Prostate gland (tissue), 2 donors: ENCODE measurements at regions not wholly inside any gene's neighbourhood (a gene's known extent, or its start where the extent isn't known, plus 50 kb on each side); places are given as distances from the start of the nearest gene placed in this dataset.

Source experiments
- POLR2A ChIP-seq: fragments of 450-650 bp; IDR thresholded peaks from one replicate; pipeline ENCODE4 v1.6.1; 2016; ENCODE audit warnings: antibody characterized with exemption, mild to moderate bottlenecking
- POLR2AphosphoS5 ChIP-seq: sonication (generic); formaldehyde crosslinking; IDR thresholded peaks from one replicate; pipeline ENCODE4 v1.6.1; 2017; ENCODE audit warnings: antibody characterized with exemption
- TF ChIP-seq, protein P1 (sequence below), 4 experiments: fragments of 200-600 bp in 2 of 4; fragments of 450-650 bp in 2 of 4; sonication (generic) in 2 of 4; IDR thresholded peaks; 1 replicate in 3 of 4; 2 replicates in 1 of 4; pipeline ENCODE4 v1.5.1; 2016 to 2019; ENCODE audit warnings: antibody characterized with exemption in 4 of 4, mild to moderate bottlenecking in 2 of 4, moderate library complexity in 2 of 4

GRCh38 chr10:3293581-3294431, 121.2 kb upstream of the PITRM1 start:
- TF ChIP-seq, protein P1, sequence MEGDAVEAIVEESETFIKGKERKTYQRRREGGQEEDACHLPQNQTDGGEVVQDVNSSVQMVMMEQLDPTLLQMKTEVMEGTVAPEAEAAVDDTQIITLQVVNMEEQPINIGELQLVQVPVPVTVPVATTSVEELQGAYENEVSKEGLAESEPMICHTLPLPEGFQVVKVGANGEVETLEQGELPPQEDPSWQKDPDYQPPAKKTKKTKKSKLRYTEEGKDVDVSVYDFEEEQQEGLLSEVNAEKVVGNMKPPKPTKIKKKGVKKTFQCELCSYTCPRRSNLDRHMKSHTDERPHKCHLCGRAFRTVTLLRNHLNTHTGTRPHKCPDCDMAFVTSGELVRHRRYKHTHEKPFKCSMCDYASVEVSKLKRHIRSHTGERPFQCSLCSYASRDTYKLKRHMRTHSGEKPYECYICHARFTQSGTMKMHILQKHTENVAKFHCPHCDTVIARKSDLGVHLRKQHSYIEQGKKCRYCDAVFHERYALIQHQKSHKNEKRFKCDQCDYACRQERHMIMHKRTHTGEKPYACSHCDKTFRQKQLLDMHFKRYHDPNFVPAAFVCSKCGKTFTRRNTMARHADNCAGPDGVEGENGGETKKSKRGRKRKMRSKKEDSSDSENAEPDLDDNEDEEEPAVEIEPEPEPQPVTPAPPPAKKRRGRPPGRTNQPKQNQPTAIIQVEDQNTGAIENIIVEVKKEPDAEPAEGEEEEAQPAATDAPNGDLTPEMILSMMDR (IDR thresholded peaks at IDR 0.05), result no peak
- TF ChIP-seq POLR2A (no peak), POLR2AphosphoS5 (no peak)
